Activated T-helper 1 cell treated with Interleukin-2 at 50 U/mL for 16 hours (primary cell): ENCODE measurements at regions not wholly inside any gene's neighbourhood (a gene's known extent, or its start where the extent isn't known, plus 50 kb on each side); places are given as distances from the start of the nearest gene placed in this dataset.
A peak's percentile ranks its signal among the peaks of the same experiment; 100 is the strongest.
"Not testable (repeated sequence)": the region's sequence is repeated elsewhere in the genome, so short reads cannot be mapped to it uniquely, and the experiment has no call there.

Experiments used
- DNase-seq: peaks from one replicate; pipeline ENCODE4 v3.0.0-alpha.2; 2020; ENCODE audit warnings: low read depth

DNA sequence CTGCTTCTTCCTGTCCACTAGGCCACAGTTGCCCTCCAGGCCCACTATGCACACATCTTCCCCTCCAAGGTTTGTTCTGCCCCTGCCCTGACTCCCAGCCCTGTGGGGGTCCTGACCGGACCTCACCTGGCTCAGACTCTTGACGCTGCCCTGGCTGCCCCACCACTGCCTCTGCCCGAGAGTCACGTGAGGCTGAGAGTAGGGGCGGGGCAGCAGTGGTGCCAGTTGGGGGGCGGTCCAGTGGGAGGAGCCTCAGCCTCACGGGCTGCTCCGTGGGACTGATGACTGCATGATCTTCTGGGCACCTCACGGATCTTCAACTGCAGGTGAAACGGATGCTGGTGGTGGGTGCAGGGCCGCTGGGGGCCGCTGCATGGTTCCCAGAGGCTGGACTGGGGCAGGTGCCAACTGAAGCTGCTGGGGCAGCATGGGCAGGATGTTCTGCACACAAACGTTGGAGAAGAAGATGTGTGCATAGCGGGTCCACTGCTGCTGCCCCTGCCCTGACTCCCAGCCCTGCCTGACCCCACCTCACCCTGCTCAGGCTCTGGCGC lies 77.6 kb downstream of the HHIPL2 start:
- not testable (repeated sequence) for DNase-seq

DNA sequence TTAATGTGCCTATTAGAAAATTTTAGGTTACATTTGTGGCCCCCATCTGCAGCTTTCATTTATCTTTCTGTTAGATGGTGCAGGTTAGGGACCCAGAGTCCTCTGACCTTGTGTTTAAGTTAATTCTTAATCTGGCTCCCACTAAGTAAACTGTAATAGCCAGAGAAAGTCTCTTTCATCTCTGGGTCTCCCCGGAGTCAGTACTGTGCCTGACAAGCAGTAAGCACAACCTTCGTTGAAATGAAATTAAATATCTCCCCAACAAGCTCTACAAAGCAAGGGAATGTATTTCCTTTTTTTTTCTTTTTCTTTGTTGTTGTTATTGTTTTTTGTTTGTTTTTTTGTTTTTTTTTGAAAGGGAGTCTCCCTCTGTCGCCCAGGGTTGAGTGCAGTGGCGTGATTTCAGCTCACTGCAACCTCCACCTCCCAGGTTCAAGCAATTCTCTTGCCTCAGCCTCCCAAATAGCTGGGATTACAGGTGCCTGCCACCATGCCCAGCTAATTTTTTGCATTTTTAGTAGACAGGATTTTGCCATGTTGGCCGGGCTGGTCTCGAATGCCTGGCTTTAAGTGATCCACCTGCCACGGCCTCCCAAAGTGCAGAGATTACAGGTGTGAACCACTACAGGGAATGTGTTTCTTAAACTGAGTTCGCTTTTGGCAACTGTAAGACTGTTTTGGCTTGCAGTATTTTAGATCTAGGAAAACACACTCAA lies 81.6 kb downstream of the HHIPL2 start:
- DNase-seq: no peak

DNA sequence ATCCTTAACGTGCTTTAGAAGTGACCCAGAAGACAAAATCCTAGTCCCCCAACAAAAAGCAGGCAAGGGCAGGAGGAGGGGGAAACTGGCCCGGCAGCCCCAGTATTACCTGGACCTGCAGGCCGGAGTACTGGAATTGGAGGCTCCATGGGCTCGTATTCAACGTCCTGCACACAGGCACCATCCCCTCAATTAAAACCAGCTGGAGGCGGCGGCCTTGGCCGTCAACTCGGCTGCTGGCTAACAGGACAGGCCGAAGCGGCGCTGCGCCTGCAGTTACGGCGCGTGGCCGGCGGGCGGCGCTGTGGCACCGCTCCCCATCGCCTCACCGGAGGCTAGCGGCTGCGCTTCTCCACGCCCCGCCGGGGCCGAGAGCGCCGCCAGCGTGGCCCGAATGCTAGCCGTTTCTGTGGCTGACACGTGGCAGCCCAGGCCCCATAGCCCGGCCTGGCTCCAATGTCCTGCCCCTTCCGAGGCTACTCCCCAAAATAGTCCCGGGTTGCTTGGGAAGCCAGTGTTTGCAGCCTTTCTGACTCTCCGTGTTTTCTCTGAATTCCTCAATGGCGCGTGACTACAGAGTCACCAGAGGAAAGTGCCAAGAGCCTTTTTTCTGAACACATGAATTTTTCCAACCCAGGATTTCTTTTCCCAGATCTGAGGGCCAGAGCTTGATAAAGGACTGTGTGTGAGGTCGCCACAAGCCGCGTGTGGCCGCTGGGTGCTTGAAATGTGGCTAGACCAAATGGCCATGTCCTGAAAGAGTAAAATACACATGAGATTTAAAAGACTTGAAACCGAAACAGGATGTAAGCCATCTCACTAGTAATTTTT lies 82.5 kb downstream of the HHIPL2 start:
- peak; percentile 66 for DNase-seq

DNA sequence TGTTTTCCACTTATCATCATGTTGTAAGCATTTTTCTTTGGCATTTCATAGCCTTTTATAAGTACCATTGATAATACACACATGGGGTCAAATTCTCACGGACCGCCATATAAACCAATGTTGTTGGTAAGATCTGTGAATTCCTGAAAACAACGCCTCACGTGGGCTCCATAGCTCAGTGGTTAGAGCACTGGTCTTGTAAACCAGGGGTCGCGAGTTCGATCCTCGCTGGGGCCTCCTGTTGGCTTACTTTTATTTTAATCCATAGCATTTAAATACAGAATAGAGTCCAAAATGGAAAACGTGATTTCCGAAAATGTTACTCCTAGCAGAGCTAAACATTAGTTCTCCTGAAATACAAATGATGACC lies 83.1 kb downstream of the HHIPL2 start:
- DNase-seq: peak; percentile 25

DNA sequence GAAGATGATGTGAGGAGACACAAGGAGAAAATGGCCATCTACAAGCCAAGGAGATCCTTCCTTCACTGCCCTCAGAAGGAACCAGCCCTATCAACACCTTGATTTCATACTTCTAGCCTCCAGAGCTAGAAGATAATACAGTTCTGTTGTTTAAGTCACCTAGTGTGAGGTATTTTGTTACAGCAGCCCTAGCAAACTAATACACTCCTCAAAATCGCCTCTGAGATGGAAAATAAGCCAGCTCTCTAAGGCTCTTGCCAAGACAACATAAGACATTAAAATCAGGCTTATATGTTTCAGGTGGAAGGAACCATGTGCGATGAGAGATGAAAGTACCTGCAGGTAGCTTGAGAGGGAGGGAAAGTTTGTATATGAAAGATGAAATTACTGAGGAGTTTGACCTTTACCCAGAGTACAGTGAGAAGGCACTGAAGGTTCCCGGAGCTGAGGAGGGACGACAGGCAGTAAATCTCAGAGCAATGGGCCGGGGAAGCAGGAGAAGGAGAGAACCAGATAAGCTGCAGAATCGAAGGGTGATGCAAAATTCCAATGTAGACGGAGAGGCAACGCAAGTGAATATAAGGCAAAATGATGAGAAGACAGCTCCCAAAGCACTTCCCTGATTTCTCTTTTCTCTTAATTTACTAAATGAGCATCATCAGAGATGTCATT lies 84.7 kb downstream of the HHIPL2 start:
- DNase-seq: no peak

DNA sequence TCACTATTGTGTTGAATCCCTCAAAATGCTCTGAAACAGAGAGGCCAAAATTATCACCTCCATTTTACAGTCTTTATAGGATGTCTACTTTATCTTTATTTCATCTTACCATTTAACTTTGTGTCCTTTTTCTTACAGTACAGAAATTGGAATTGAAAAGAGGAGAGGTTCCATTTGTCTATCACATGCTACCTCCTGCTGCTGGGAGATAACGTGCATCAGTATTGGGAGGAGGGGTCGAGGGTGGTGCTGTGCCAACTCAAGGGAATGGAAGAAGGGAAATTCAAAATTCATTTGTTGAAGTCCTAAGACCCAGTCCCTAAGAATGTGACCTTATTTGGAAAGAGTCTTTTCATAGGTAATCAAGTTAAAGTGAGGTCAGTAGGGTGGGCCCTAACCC lies 85.3 kb downstream of the HHIPL2 start:
- no peak for DNase-seq

DNA sequence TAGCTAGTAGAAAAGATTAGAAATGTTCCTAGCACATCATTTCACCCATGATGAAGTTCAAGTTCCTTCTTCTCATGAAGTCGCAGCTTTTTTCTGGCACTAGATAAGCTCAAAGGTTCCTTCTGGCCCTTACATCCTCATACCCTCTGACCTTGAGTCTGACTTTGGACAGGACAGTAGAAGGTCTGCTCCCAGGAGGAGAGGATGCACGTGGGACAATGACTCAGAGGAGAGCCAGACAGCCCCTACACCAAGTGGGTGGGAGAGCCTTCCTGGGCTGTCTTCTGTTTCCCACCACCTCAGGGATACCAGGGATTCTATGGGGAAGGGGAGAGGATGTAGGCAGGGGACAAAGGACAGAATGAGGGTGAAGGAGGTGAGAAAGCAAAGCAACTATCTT lies 86.0 kb downstream of the HHIPL2 start:
- no peak for DNase-seq

DNA sequence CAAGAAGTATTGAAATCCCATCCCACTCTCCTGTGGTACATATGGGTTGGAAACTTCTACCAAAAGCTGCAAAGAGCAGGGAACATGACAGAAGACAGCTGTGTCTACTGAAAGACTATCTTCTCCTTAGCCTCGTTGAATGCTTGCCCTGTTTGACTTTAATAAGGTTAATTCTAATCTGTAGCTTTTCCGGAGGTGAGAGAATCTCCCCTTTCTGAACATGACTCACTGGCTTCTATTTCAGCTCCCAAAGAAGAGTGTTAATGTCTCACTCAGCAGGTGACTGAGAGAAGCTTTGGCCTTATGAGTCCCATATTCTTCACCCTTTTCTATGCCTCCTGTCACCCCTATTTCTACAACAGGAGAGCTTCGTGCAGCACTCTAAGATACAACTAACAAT lies 88.3 kb downstream of the HHIPL2 start:
- no peak for DNase-seq

DNA sequence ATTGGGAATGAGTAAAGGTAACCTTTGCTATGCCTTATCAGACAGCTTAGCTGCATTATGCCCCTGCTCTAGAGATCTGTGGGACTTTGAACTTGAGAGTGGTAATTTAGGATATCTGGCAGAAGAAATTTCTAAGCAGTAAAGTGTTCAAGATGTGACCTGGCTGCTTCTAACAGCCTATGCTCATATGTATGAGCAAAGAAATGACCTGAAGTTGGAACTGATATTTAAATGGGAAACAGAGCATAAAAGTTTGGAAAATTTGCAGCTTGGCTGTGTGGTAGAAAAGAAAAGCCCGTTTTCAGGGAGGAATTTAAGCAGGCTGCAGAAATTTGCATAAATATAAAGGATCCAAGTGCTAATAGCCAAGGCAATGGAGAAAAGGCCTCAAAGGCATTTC lies 90.4 kb downstream of the HHIPL2 start:
- no peak for DNase-seq

DNA sequence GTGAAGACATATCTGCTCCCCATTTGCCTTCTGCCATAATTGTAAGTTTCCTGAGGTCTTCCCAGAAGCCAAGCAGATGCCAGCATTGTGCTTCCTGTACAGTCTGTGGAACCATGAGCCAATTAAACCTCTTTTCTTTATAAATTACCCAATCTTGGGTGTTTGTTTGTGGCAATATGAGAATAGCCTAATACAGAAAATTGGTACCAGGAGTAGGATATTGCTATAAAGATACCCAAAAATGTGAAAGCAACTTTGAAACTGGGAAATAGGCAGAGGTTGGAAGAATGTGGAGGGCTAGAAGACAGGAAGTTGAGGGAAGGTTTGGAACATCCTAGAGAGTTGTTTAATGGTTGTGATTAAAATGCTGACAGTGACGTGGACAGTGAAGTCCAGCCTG lies 90.8 kb downstream of the HHIPL2 start:
- DNase-seq: no peak

DNA sequence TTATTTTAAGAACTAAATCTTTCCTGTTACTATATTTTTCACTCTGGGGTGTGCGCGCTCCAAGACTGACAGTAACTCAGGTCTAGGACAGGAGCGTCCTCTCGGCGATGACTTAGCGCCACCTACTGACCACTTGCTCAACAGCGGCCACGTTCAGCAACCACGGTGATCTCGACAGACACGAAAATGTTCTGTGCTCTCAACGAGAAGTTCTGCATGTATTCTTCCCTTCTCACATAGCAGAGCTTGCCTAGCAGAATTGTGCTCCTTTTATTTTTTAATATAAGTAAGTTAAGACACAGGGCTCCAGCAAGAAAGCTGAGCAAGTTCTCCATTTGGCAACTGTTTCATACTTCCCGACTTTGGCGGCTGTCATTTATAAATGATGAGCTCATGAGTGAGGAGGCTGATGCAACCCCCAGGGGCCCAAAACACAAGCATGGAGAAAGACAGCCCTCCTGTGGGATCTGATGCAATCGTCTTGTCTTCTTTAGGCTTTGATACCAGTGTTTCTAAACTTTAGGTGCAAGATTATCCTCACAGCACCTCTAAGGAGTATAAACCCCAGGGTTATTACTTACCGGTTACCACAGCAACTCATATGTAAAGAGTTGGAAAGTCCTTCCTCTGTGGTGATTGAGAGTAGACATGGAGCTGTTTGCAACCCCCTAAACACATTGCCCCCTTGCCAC lies 92.6 kb downstream of the HHIPL2 start:
- DNase-seq: peak; percentile 68

DNA sequence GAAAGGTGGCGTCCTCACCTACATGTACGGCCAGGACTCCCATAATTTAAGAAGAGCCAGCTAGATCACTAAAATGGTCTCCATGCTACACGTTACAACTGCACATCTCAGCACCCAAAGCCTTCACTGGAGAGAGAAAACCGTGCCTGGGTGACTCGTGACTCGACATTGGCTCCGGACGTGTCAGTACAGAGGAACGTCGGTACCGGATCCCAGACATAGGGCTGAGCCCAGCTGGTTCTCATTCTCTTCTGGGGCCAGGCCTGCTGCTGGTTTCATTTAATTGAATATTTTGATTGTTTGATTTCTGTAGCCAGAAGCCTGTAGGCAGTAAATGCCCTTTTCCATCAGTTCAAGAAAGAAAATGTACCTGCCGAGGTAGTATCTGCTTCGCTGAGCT lies 93.1 kb downstream of the HHIPL2 start:
- DNase-seq: no peak

DNA sequence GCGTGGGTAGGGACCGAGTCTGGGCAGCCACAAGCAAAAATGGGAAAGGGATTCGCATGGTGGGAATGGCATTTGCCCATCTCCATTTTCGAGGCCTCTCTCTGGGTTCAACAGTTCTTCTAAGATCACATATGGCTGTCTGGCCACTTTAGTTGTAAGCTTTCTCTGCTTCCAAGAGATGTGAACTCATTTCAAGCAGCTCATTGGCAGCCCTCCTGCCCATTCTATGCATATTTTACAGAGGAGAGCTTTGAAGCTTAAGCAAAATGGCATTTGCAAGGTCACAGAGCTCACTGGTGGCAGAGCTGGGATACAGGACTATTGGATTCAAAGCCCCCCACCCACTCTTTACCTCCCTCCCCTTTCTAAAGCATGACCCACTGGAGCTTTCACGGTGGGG lies 93.7 kb downstream of the HHIPL2 start:
- DNase-seq: no peak

DNA sequence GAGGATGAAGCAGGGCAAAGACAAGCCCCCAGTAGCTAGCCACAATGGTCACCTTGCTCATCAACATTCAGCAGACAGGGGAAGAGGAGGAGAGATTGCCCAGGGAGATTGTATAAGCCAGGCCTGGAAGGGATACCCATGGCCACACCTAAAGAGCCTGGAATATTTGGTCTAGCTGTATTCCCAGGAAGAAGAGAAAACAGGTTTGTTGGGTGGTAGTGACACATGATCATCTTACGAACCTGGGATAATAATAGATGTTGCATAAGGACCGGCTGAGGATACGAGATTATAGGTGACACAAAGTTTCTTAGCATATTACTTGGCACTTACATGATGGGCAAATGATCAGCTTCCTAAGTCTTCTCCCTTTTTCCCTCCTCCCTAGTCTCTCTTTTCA lies 95.9 kb downstream of the HHIPL2 start:
- DNase-seq: no peak

DNA sequence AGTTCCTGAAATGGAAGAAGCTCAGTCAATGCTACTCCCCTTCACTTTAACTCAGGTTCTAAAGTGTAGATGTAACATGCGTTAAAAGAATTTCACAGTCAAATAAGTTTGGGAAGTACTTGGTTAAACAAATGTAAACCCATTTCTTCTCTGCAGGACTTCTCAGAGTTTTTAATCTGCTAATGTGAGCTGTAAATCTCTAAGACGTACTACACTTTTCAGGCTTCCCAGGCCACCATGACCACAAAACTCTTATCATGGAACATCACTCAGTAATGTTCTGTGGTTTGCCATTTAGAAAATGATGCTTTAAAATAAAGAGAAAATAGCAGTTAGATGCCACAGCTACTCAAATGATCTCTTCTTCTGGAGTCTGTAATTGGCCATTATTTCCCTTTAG lies 104.3 kb downstream of the HHIPL2 start:
- DNase-seq: no peak

DNA sequence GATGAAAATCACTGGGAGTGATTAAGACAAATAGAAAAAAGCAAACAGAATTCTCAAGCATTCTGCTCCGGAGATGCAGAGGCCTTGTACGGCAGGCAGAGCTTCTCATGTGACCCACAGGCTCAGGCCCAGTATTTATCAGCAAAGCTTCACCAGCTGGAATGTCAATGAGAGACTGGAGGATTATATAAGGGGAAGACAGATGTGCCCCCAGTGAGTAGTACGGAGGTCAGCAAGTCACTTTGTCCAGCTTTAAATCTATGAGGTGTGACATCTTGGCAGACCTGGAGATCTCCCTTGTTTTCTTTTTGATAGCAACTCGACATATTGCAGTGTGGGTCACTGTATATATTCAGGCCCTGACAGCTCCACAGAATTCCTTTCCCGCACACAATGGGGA lies 106.8 kb downstream of the HHIPL2 start:
- no peak for DNase-seq

DNA sequence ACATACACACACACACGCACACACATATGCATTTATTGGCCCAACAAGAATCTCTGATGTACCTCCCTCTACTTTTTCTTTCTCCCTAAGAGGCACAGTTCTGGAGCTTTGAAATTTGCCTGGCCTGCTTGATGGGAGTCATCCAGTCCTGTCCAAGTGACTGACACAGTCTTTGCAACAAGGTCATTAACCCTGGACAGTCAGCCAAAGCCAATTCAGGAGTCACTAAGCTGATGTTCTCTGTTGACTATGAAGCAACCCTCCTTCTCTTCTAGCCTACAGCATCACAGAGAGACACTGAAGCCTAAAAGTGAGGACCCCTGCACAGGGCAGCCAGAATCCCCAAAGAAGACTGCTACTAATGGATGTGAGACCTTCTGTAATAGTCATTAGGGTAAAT lies 123.1 kb downstream of the HHIPL2 start:
- DNase-seq: no peak

DNA sequence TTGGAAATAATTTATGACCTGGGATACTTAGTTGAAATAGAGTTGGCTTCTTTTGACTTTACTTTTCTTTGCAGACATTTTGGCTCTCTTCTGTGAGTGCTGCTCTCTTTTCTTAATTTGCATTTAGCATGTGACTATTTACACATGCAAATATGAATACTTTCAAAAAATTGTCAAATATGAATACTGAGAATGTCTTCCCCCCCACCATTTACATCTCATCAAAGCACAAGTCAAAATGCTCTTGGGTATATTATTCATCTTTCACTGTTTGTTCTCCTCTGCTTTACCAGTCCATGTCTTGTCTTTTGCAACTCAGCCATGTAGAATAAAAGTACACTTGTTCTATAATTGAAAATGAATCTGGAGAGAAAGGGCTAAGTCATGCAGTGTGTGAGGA lies 126.5 kb downstream of the HHIPL2 start:
- no peak for DNase-seq

DNA sequence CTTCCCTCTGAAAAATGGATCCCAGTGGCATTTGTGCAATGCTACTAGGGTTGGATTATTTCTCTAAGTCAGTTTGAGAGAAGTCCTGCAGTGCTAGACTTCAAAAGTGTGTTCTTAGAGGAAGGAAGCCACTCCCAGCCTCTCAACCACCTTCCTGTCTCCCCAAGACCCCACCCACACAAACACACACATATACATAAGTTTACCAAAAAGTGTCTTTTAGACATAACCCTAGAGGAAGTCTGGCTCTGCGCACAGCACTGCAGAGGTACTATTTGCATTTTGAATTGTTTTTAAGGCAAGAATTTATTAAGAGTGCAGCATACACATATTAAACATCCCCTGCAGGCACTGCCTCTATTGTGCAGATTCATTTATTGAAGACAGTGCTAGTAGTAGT lies 127.3 kb downstream of the HHIPL2 start:
- peak; percentile 18 for DNase-seq

DNA sequence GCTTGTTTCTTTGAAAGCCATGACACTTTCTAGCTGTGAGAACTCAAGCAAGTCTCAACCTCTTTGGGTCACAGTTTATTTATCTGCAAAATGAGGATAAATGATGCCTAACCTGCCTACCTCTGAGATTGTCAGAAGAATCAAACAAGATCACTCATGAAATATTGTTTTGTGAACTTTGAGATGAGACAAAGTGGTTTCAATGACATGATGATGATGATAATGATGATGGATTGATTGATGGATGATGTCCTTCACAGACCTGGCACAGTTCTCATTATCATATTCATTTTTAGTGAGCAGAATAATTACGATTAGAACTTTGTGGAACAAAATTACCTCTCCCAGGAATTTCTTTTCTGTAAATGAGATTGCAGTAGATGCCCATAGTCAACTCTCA lies 129.2 kb downstream of the HHIPL2 start:
- DNase-seq: no peak

DNA sequence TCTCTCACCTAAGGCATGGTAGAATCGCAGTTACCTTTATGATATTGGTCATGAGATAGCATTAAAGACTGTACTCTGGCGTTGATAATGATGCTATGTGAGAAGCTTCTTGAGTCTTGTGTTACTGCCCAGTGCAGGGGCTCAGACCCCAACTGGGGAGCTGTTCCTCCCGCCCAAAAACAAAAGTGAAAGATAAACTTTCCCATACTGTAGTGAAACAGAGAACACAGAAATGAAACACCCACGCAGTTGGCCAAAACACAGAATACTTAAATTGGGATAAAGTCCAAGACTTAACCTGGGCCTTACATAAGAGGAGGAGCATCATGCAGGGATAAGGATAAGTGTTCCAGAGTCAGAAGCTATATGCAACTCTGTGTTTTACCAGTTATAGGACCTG lies 130.6 kb downstream of the HHIPL2 start:
- DNase-seq: no peak
